ENCODE measurements at regions not wholly inside any gene's neighbourhood (a gene's known extent, or its start where the extent isn't known, plus 50 kb on each side); places are given as distances from the start of the nearest gene placed in this dataset.

DNA sequence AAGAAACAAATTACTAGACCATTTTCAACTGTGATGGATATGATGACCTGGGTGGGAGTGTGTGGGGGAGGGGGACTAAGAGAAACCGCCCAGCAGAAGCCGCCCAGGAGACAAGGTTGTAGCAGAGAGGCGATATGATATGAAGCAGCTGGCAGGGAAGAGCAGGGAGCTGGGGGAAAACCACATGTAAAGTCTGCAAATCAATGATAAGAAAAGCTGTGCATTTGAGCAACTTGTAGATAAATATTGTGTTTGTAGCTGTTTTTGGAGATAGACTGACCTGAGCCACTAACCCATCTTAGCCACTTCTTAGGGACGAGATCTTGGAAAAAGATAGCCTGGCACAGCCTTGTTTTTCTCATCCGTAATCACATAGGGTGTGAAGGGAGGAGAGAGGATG is 252.6 kb downstream of the SEC23IP start (continued):
- TF ChIP-seq CBX8 (IDR thresholded peaks at IDR 0.05; ENCODE audit: borderline replicate concordance, extremely low read depth, low read depth, low read length, poor library complexity, severe bottlenecking) (no peak), RBM39 (optimal IDR thresholded peaks at IDR 0.05; ENCODE audit: low read depth, low read length) (no peak), HDAC1 (IDR thresholded peaks at IDR 0.05) (peak in 1 of 2 experiments; percentile 67; a peak in 2 of 4 replicates), NR2C1 (IDR thresholded peaks at IDR 0.05) (no peak), NR2C1 (tag; IDR thresholded peaks at IDR 0.05) (no peak), DIDO1 (tag; IDR thresholded peaks at IDR 0.05; ENCODE audit: low read depth) (no peak), YY1 (IDR thresholded peaks at IDR 0.05; ENCODE audit: borderline replicate concordance in 1 of 3, control insufficient read depth in 1 of 3, extremely low read depth in 1 of 3, insufficient read depth in 3 of 3, insufficient read length in 1 of 3, insufficient replicate concordance in 2 of 3, low read depth in 1 of 3, low read length in 2 of 3) (no peak), MAZ (CRISPR knock-in tag; conservative IDR thresholded peaks at IDR 0.05 in 1 of 2, IDR thresholded peaks at IDR 0.05 in 1 of 2) (0 out of 4 replicates have a peak, but pooled peaks of 1 of the 2 experiments have one; percentile 40), NFATC3 (IDR thresholded peaks at IDR 0.05) (no peak)
- TF ChIP-seq, protein P1, sequence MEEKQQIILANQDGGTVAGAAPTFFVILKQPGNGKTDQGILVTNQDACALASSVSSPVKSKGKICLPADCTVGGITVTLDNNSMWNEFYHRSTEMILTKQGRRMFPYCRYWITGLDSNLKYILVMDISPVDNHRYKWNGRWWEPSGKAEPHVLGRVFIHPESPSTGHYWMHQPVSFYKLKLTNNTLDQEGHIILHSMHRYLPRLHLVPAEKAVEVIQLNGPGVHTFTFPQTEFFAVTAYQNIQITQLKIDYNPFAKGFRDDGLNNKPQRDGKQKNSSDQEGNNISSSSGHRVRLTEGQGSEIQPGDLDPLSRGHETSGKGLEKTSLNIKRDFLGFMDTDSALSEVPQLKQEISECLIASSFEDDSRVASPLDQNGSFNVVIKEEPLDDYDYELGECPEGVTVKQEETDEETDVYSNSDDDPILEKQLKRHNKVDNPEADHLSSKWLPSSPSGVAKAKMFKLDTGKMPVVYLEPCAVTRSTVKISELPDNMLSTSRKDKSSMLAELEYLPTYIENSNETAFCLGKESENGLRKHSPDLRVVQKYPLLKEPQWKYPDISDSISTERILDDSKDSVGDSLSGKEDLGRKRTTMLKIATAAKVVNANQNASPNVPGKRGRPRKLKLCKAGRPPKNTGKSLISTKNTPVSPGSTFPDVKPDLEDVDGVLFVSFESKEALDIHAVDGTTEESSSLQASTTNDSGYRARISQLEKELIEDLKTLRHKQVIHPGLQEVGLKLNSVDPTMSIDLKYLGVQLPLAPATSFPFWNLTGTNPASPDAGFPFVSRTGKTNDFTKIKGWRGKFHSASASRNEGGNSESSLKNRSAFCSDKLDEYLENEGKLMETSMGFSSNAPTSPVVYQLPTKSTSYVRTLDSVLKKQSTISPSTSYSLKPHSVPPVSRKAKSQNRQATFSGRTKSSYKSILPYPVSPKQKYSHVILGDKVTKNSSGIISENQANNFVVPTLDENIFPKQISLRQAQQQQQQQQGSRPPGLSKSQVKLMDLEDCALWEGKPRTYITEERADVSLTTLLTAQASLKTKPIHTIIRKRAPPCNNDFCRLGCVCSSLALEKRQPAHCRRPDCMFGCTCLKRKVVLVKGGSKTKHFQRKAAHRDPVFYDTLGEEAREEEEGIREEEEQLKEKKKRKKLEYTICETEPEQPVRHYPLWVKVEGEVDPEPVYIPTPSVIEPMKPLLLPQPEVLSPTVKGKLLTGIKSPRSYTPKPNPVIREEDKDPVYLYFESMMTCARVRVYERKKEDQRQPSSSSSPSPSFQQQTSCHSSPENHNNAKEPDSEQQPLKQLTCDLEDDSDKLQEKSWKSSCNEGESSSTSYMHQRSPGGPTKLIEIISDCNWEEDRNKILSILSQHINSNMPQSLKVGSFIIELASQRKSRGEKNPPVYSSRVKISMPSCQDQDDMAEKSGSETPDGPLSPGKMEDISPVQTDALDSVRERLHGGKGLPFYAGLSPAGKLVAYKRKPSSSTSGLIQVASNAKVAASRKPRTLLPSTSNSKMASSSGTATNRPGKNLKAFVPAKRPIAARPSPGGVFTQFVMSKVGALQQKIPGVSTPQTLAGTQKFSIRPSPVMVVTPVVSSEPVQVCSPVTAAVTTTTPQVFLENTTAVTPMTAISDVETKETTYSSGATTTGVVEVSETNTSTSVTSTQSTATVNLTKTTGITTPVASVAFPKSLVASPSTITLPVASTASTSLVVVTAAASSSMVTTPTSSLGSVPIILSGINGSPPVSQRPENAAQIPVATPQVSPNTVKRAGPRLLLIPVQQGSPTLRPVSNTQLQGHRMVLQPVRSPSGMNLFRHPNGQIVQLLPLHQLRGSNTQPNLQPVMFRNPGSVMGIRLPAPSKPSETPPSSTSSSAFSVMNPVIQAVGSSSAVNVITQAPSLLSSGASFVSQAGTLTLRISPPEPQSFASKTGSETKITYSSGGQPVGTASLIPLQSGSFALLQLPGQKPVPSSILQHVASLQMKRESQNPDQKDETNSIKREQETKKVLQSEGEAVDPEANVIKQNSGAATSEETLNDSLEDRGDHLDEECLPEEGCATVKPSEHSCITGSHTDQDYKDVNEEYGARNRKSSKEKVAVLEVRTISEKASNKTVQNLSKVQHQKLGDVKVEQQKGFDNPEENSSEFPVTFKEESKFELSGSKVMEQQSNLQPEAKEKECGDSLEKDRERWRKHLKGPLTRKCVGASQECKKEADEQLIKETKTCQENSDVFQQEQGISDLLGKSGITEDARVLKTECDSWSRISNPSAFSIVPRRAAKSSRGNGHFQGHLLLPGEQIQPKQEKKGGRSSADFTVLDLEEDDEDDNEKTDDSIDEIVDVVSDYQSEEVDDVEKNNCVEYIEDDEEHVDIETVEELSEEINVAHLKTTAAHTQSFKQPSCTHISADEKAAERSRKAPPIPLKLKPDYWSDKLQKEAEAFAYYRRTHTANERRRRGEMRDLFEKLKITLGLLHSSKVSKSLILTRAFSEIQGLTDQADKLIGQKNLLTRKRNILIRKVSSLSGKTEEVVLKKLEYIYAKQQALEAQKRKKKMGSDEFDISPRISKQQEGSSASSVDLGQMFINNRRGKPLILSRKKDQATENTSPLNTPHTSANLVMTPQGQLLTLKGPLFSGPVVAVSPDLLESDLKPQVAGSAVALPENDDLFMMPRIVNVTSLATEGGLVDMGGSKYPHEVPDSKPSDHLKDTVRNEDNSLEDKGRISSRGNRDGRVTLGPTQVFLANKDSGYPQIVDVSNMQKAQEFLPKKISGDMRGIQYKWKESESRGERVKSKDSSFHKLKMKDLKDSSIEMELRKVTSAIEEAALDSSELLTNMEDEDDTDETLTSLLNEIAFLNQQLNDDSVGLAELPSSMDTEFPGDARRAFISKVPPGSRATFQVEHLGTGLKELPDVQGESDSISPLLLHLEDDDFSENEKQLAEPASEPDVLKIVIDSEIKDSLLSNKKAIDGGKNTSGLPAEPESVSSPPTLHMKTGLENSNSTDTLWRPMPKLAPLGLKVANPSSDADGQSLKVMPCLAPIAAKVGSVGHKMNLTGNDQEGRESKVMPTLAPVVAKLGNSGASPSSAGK (IDR thresholded peaks at IDR 0.05) = no peak
- TF ChIP-seq, protein P2, sequence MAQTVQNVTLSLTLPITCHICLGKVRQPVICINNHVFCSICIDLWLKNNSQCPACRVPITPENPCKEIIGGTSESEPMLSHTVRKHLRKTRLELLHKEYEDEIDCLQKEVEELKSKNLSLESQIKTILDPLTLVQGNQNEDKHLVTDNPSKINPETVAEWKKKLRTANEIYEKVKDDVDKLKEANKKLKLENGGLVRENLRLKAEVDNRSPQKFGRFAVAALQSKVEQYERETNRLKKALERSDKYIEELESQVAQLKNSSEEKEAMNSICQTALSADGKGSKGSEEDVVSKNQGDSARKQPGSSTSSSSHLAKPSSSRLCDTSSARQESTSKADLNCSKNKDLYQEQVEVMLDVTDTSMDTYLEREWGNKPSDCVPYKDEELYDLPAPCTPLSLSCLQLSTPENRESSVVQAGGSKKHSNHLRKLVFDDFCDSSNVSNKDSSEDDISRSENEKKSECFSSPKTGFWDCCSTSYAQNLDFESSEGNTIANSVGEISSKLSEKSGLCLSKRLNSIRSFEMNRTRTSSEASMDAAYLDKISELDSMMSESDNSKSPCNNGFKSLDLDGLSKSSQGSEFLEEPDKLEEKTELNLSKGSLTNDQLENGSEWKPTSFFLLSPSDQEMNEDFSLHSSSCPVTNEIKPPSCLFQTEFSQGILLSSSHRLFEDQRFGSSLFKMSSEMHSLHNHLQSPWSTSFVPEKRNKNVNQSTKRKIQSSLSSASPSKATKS (CRISPR knock-in tag; IDR thresholded peaks at IDR 0.05) = no peak
